GM20431 (cell line): ENCODE measurements at regions not wholly inside any gene's neighbourhood (a gene's known extent, or its start where the extent isn't known, plus 50 kb on each side); places are given as distances from the start of the nearest gene placed in this dataset.

Experiments
- in situ Hi-C: fragments of 300-500 bp; cut with MseI, MboI; formaldehyde crosslinking; loops from one replicate; pipeline ENCODE4 v1.15.0; 2020; ENCODE audit warnings: low sequenced_read_pairs; ENCODE audit not compliant: unreplicated experiment

DNA sequence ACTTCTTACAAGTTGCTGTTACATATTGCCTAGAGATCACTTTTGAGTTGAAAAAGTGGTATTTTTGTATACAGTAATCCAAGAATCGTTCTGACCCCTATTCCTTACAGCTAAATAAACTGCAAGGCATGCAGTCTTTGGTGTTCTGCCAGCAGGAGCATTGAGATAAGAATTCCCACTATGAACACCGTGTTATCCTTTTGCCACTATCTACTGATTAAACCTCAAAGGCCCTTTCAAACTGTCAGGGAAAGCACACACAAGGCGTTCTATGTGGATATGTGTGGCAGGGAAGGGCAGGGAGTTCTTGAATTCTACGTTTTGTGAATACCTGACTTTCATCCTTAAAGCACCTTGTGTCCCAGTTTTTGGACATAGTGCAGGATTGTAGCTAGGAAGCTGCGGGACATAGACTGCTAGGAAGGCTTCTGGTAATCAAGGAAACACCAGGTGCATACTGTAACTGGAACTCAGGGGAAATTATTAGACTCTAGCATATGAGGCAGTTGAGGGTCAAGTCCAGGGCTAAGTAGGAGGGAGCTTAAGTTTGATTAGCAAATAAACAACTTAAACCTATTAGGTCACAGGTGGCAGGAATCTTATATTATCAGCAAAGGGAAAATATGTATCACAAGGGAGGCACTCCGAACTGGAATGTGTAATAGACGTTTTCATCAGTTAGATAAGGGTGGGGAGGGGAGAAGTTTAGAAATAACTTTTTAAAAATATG lies 506.6 kb downstream of the RNF144B start:
- in situ Hi-C loops = no loop called here

DNA sequence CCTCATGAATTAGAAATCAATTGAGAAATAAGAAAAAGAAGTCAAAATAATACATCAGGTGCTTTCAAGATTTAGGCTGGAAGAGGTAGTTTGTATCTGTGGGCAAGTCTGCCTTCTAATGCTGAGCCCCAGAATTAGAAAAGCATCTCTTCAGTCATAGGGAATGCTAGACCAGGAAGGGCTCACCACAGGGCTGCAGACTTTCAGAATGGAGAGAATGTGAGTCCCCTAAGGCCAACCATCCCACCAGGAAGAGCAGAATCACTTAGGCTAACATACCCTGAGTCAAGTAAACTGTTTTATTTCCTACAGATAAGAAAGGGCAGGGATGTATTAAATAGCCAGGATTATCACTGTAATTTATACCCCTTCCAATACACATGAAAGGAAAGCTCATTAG lies 510.2 kb downstream of the RNF144B start:
- in situ Hi-C loops = no loop called here

DNA sequence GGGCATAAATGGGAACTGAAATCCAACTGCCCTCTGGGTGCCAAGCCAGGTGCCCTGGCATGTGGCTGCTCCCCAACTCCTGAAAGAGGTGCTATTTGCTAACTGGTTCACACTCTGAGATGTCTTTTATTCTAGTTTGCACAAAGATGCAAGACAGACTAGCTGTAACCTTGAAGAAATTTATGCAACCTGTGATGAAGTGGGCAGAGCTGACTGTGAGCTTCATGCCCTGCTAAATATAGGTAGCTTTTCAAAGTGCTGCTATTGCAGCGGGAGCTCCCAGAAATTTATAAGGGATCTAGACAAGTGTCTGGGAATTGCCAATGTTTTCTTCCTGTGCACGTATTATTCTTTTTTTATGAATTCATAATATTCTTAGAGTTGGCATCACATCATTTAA lies 517.5 kb downstream of the RNF144B start:
- in situ Hi-C loops = no loop called here

DNA sequence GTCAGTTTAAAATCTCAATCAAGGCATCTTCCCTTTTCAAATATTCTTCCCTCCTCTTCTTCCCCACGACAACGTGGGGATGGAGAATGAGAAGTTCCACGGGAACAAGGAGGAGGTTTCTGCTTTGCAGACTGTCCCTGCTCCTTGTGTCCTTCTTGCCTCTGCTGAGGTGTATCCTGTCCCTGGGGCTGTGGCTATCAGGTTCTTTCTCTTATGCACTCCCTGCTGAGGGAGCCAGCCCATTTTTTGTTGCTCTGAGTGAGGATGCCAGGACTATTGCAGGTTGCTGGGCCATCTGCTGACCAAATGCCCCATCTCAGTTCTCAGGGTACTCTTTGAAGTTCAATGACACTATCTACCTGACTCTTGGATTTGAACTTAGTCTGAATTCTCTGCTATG lies 533.6 kb downstream of the RNF144B start:
- in situ Hi-C loops = no loop called here

DNA sequence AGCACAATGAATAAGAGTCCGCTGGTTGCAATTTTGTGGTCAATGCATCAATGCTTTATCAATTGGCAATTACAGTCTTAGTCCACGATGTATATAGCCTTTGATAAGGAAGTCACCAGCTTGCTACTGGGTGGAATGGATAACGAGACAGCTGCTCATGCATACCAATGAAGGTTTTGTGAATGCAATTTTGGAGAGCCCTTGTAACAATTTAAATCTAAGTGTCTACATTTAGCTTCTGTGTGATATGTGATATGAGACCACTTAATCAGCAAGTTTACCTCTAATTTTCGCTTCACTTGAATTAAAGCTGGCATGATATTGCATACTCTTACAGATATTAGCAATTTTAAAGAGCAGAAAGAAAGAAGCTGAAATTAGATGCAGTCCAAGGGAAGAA lies 543.9 kb downstream of the RNF144B start:
- in situ Hi-C loops = no loop called here

DNA sequence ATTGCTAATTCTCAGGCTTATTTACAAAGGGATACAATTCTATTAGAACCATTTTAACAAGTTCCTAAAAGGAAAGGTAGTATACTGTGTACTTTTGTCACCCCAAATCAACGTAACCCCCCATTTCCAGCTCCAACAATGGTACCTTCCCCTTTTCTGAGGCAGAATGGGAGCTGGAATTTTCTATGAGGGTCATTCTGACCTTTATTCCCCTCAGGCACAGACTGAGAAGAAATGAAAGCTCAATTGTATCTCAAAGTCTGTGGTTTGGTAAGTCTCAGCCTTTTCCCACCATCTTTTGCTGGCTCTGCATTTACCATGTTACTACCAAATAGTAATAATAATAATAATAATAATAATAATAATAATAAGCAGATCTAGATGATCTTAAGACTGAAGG lies 571.0 kb downstream of the RNF144B start:
- in situ Hi-C loops = no loop called here

DNA sequence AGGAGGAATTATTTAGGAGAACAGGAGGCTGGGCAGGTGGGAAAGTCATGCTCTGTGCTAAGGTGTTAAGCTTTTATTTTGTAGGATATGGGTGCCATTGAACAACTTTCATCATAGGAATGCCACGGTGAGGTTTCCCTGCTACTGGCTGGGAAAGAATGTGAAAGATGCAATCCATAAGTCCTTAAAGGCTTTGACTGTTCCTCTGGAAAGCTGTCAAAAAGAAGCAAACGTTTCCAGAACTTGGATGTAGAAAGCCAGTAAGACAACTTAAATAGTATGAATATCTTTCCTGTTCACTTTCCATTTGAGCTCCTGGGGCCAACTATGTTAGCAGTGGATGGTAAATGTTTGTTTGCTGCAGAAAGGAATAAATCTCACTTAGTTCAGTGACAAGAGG lies 574.4 kb downstream of the RNF144B start:
- in situ Hi-C loops = no loop called here

DNA sequence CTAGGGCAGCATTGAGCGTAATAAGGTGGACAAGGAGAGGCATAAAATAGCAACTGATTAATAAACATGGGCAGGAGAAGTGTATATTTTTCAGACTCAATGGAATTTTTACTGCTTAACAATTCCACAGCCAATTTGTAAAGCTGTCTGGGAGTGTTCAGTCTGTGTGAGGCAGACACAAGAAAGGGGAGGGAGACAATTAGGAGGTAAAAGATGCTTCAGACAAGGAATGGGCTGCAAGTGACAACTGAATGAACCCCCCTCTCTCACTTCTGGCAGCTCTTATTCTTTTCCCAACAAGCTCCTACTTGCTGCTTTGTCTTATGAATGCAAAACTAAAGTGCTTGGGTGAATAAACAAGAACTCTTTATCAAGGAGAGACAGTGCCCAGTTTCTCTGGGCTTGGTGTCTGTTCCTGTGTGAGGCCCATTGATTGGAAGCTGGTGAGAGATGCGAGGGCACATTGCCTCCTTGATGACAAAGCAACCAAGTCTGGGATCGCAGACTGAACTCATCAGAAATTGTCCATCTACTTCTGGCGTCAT lies 575.3 kb downstream of the RNF144B start:
- in situ Hi-C loops = no loop called here

DNA sequence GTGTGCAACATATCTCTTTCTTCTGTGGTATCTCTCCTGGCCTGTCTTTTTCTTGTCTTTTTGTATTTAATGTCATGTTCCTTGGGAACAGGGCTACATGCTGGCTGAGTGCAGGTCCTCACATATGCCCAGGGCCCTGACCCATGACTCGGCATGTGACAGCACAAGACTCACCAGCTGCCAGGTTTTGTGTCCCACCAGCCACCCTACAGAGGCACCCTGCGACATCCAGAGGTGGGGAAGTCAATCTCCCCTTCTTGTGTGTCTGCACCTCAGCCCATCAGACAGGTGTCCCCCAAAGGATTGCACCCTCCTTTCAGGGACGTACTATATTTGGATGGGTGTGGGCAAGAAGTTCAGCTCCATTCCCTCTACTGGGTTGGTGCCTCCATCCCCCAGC lies 576.3 kb downstream of the RNF144B start:
- in situ Hi-C loops = no loop called here

DNA sequence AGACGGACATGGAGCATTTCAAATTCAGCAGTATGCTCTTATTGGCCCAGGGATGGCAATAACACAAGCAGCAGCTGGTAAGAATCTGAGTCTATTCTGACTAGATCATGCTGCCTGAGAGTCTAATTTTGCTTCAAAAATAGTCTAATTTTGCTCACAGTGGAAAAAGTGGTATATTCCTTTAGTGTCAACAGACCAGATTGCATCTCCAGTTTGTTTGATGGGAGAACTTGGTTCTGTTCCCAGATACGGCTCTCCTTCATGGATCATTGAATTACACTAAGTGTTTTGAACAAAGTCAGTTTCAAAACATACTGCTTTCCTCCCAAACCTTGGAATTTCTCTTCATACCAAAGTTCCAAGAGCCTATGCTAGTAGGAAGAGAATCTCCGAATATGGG lies 586.1 kb downstream of the RNF144B start:
- in situ Hi-C loops = no loop called here

DNA sequence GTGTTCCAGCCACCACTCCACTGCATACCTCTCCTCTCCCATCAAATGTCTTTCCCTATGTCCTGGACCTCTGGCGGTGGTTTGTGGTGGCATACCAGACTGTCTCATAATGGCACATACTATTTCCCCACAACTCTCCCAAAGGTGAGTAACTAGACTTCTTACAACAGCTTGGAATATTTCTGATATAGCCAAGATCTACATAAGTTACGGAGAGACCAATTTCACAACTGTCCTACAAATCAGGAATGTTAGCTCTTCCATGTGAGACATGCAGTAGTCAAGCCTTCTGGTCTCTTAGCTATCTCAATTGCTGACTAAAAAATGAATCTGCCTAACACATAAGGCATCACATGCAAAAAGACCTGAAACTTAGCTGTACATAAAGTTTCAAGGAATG lies 588.9 kb downstream of the RNF144B start:
- in situ Hi-C loops = no loop called here

DNA sequence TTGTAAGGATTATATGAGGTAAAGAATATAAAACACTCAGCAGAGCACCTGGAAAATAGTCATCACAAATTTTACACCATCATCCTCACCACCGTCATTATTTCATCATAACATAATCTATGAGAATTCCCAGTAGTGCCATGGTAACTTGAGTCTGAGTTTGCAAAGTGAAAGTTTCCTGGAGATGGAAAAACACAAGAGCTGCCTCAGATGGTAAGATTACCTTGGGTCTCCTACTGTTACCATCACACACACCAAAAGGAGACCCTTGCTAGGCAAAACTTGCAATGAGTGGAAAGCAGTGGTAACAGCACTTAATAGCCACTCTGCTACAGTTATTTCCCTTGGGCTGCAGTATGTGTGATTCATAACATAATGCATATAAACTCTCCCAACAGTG lies 589.8 kb downstream of the RNF144B start:
- in situ Hi-C loops = no loop called here

DNA sequence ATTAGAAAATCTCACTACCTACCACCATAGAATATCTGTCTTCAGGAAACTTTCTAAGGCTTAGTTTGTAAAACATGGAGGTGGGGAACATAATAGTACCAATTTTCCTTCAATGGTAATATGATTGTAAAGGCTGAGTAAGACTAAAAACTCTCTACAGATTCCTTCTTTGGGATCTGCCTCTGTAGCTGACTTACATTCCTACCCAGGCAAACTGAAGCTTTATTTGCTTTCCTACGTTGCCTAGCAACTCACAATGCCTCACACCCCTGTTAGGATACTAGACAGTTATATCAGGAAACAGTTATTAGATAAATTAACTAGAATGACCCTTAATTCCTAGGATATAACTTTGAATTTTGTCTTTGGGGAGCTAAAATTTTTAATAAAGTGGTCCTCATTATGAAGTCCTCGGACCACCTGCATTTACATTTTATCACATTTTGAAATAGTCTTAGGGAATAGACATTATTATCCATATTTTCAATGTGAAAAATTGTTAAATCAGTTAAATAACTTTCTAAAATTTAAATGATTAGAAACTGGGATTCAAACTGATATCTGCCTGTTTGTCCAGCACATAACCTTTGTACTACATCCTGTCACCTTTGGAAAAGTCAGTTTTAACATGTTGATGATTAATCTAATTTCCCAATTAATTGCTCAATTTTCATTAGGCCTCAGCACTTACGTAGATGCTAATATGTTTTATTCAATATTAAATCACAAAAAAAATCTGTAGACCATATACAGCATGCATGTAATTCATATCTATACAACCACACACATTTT lies 591.4 kb downstream of the RNF144B start:
- in situ Hi-C loops = no loop called here

DNA sequence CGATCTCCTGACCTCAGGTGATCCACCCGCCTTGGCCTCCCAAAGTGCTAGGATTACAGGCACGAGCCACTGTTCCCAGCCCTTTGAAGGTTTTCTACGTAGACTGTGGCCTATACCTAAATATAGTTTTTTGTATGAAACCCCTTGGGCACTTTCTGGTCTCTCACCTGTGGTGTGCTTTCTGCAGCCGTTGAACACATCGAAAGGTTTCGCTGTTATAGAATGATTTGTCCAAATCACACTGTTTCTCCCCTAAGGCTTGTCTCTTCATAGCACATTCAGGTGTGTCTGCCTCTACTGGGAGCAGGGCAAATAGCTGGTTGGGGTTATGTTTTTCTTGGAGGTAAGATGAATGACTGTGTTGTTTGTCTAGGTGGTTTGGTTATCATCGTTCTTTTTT lies 597.9 kb downstream of the RNF144B start:
- in situ Hi-C loops = no loop called here

DNA sequence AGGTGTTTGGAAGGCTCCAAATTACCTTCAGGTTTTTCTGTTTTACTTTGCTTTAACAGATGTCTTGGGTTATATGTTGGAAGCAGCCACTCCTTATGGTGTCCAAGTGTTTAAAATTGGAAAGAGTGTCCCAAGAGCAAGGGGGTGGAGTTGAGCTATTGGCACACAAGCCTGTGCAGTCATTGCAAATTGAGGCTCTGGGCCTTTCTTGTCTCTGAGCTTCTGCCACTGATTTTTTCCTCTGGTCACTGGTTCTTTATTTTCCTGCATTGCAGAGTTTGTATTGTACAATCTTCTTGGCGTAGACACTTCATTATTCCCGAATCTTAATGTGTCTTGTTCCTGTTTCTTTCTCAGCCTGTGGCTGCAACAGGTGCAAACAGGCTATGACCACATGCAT lies 598.8 kb downstream of the RNF144B start:
- in situ Hi-C loops = no loop called here

DNA sequence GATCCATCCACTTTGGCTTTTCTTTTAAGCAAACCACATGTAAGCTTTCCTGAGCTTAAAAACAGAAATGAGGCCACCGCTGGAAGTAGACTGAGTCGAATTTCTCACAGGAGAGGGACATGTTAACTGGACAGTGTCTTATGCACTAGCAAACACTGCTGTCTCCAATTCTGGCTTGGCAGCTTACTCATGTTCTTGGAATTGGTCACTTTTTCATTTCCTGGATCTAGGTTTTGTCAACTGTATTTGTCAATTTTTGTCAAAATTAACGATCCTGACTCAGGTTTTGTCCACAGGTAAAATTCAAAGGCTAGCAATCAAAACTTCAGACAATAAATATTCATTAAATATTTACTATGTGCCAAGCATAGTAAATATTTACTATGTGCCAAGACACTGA lies 601.5 kb downstream of the RNF144B start:
- in situ Hi-C loops = no loop called here

DNA sequence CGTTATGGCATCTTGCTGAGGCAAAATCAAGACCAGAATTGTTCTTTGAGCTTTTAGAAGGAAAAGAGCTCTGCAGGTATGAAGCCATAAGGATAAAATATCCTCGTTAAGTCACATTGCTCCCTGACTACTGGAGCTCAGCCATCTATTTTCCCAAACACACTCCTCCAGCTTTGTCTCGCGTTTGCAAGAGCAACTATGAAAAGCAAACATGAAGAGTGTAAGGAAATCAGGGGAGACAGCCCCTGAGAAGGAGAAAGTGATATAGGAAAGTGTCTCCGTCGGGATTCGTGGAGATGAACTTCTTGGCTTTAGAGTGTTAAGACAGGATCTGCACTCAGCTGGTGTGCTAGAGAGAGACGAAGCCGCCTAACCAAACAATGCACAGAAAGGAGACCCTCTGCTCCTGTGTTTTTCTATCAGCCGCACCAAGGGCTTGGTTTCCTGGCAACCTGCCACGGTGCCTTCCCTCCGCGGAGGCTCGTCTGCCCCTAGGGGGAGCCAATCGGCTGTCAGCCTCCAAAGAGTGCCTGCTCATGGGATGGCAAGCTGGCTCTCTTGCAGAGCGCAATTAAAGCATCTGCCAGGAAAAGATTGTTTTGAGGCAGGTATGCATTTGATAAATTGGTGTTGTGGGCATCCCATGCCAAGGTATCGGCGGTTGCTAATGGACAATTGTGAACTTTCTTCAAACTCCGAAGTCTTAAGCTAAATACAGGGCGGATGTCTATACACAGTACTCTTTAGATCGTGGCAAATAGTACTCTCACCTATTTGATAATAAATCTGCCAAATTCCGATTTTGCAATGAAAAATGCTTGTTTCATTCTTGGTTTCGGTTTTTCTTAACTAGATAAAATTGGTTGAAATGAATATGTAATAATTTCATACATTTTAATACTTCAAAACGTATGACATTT lies 603.2 kb downstream of the RNF144B start:
- in situ Hi-C loops = no loop called here

DNA sequence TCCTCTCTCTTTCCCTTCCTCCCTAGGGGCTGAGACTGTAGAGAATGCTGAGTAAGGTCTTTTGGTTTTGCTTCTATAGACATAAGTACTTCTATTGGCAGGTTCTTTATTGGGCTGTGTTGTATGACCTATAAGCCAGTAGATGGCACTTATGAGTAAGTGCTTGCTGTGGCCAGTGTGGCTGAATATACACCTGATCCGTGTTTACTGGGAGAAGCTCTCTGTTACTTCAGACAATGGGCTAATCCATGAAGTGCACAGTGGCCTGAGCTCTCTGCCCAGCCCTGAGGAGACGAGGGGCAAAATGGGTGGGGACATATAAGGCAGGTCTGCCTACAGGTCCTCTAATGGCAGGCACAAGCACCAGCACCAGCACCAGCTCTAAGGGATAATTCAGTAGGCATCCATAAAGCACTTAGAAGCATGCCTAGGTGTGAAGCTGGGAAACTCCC lies 610.3 kb downstream of the RNF144B start:
- in situ Hi-C loops = no loop called here

DNA sequence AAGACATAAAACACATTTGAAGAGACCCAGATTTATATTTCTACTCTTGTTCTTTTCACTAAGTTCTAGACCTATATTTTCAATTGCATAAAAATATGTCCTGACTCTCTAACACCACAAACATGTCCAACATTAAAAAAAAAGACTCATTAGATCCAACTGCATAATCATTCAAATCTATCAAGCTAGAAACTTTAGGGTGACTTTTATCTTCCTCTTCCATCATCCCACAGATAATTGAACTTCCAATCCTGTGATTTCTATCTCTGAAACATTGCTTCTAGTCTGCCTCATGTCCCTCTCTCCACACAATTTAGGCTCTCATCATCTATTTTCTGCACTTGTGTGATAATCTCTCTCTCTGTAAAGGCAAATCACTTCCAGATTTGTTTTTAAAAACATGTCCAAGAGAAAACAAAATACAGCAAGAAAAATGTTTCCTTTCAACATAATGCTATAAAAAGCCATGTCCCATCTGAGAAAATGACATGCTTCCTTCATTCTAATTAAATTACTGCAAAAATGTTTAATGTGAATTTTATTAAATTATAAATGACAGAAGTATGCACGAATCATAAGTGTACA lies 615.9 kb downstream of the RNF144B start:
- in situ Hi-C loops = loop anchor here (25.0 kb wide), 1 partner anchor 1059 kb away; no protein-coding TSS in a partner anchor

DNA sequence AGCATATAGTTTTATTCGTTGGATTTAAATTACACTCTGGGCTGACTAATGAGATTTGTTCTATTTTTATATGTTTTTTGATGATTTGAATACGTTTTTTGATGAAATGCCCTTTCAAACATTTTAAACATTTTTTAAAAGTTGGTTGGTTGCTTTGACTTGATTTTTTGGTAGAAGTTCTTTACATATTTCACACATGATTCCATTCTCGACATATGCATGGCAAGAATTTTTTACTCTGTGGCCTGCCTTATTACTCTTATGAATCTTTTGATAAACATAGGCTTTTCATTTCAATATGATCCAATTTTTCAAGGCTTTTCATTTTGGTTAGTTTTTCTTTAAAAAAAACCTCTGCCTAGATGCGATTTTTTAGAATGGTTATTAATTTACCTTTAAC lies 617.0 kb downstream of the RNF144B start:
- in situ Hi-C loops = loop anchor here (25.0 kb wide), 1 partner anchor 1058 kb away; no protein-coding TSS in a partner anchor
